ENCODE measurements at regions not wholly inside any gene's neighbourhood (a gene's known extent, or its start where the extent isn't known, plus 50 kb on each side); places are given as distances from the start of the nearest gene placed in this dataset.
"Not testable (repeated sequence)": the region's sequence is repeated elsewhere in the genome, so short reads cannot be mapped to it uniquely, and the experiment has no call there.

GRCh38 chr7:25597946-25598345 is 369.7 kb upstream of the NPVF start:
- DNase-seq (ENCODE audit: low read depth), result no peak

- no peak for DNase-seq (ENCODE audit: low read depth)
Measured at GRCh38 chr7:25598765-25599164, 370.5 kb upstream of the NPVF start.

GRCh38 chr7:25600262-25600920 is 372.1 kb upstream of the NPVF start:
- no peak for DNase-seq (ENCODE audit: low read depth)

- not testable (repeated sequence) for DNase-seq (ENCODE audit: low read depth)
Measured at GRCh38 chr7:25602730-25603426, 374.6 kb upstream of the NPVF start.

GRCh38 chr7:25603427-25603740 is 375.1 kb upstream of the NPVF start:
- DNase-seq (ENCODE audit: low read depth), result not testable (repeated sequence)

GRCh38 chr7:25611196-25611595 is 382.9 kb upstream of the NPVF start:
- no peak for DNase-seq (ENCODE audit: low read depth)

GRCh38 chr7:25613912-25614311 is 385.6 kb upstream of the NPVF start:
- DNase-seq (ENCODE audit: low read depth), result no peak

- no peak for DNase-seq (ENCODE audit: low read depth)
Measured at GRCh38 chr7:25614415-25614814, 386.1 kb upstream of the NPVF start.

- no peak for DNase-seq (ENCODE audit: low read depth)
Measured at GRCh38 chr7:25615003-25615402, 386.7 kb upstream of the NPVF start.

GRCh38 chr7:25615593-25615992 is 387.3 kb upstream of the NPVF start:
- no peak for DNase-seq (ENCODE audit: low read depth)

GRCh38 chr7:25617214-25617613 is 388.9 kb upstream of the NPVF start:
- DNase-seq (ENCODE audit: low read depth), result no peak

- DNase-seq (ENCODE audit: low read depth), result no peak
Measured at GRCh38 chr7:25617673-25618072, 389.4 kb upstream of the NPVF start.

GRCh38 chr7:25619381-25619780 is 391.1 kb upstream of the NPVF start:
- DNase-seq (ENCODE audit: low read depth), result no peak

- no peak for DNase-seq (ENCODE audit: low read depth)
Measured at GRCh38 chr7:25619963-25620799, 391.9 kb upstream of the NPVF start.

- no peak for DNase-seq (ENCODE audit: low read depth)
Measured at GRCh38 chr7:25621993-25622392, 393.7 kb upstream of the NPVF start.

GRCh38 chr7:25622695-25623094 is 394.4 kb upstream of the NPVF start:
- DNase-seq (ENCODE audit: low read depth), result no peak

GRCh38 chr7:25624051-25624450 is 395.8 kb upstream of the NPVF start:
- no peak for DNase-seq (ENCODE audit: low read depth)

GRCh38 chr7:25624833-25625232 is 396.5 kb upstream of the NPVF start:
- DNase-seq (ENCODE audit: low read depth), result no peak

GRCh38 chr7:25625306-25625992 is 397.2 kb upstream of the NPVF start:
- DNase-seq (ENCODE audit: low read depth), result no peak

- no peak for DNase-seq (ENCODE audit: low read depth)
Measured at GRCh38 chr7:25626451-25627131, 398.3 kb upstream of the NPVF start.

GRCh38 chr7:25628446-25628845 is 400.2 kb upstream of the NPVF start:
- no peak for DNase-seq (ENCODE audit: low read depth)

- DNase-seq (ENCODE audit: low read depth), result no peak
Measured at GRCh38 chr7:25632616-25633015, 404.3 kb upstream of the NPVF start.
